GM21526 (cell line): ENCODE measurements at regions not wholly inside any gene's neighbourhood (a gene's known extent, or its start where the extent isn't known, plus 50 kb on each side); places are given as distances from the start of the nearest gene placed in this dataset.
"Not testable (repeated sequence)": the region's sequence is repeated elsewhere in the genome, so short reads cannot be mapped to it uniquely, and the experiment has no call there.

Experiments used
- ATAC-seq: cut with Tn5 transposase; IDR thresholded peaks from one replicate; pipeline ENCODE4 v1.9.1; 2021; ENCODE audit warnings: moderate library complexity; ENCODE audit not compliant: unreplicated experiment, low FRiP score

GRCh38 chr15:69595009-69595791 lies 142.6 kb downstream of the RPLP1 start:
- ATAC-seq, result no peak

- ATAC-seq, result no peak
Measured at GRCh38 chr15:69597061-69597592, 144.5 kb downstream of the RPLP1 start.

- ATAC-seq, result no peak
Measured at GRCh38 chr15:69599271-69599670, 146.7 kb downstream of the RPLP1 start.

- no peak for ATAC-seq
Measured at GRCh38 chr15:69600556-69601085, 148.0 kb downstream of the RPLP1 start.

DNA sequence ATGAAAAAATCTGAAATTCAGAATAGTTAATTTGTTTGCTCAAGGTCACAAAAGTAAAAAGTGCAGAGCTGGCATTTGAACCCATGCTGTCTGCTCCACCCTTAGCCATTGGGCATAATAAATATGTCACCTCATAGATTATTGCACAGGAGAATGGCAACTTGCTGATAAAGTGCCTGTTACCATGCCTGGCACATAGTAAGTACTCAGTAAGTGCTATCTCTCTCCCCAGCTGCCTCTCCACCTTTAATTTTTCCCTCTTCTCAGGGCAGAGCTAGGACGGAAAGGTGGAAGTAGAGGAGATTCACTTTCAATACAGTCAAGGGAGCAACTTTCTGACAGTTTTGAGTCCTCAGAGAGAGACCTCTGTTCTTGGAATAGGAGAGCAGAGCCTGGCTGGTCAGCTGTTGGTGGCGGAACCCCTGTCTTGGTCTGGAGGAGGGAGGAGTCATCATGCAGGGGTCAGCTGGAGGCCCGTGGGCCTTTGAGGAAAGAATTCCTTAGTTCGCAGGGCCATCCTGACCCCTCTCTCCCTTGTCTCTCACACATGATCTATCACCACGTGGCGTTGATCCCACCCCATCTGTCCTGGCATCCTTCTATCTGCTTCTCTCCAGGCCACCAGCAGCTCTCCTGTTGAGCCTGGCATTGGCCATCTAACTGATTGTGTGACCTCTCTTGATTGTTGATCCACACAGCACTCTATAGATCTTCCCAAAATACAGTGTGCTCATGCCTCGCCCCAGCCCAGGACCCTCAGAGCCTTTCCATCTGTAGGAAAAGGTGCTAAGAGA lies 149.3 kb downstream of the RPLP1 start:
- ATAC-seq, result no peak

- no peak for ATAC-seq
Measured at GRCh38 chr15:69602921-69603320, 150.3 kb downstream of the RPLP1 start.

GRCh38 chr15:69603369-69604071 lies 150.9 kb downstream of the RPLP1 start:
- ATAC-seq, result no peak

DNA sequence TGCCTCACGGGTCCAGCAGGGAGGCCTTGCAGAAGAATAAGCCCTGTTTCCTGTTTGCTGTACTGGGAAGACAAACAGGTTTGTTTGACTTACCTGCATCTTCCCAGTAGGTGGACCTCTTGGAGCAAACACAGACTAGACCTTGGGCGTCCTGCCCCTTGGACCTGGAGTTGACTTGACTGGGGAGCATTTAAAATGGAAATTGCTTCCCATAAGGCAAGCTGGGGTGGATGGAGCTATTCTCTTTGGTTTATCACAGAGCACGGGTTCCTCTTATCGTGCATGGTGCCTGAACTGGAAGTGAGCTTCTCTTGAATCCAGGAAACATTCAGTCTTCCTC lies 151.4 kb downstream of the RPLP1 start:
- ATAC-seq, result no peak

DNA sequence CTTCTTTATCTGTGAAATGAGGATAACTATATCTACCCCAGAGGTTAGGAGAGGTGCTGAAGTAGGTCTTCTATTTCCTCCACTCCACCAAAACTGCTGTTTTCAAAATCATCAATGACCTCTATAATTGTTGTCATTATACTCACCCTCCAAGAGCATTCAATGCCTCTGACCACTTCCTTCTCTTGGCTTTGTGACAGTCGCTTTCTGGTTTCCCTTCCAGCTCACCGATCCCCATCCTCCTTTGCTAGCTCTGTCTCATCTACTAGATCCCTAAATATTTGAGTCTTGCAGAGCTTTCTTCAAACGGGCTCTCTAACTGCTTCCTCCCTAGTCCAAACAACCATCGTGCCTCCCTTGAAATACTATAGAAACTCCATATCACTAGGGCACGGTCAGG lies 153.5 kb downstream of the RPLP1 start:
- ATAC-seq, result no peak

DNA sequence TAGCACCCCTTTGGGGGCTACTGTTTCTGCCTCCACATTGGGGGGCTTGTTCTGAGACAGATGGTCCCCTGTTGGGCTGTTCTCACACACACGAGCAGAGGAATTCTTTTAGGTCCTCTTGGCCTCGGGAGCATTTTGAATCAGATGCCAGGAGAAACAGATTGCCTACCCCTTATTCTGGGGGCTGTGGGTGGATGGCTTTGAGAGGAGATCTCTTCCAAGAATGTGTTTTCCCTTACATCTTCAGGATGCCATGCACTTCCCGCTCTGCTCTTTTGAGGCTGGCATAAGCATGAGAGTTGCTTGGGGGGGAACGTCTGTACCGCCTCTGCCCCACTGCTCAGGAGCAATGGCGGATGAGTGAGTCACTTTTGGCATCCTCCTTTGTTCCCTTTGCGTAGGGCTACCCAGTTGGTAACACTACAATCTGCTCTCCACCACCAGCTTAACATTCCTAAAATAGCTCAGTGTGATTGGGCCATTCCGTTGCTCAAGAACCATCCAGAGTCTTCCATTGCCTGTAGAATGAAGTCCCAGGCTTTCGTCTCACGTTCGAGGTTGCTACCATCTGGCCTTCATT lies 154.4 kb downstream of the RPLP1 start:
- ATAC-seq, result no peak

DNA sequence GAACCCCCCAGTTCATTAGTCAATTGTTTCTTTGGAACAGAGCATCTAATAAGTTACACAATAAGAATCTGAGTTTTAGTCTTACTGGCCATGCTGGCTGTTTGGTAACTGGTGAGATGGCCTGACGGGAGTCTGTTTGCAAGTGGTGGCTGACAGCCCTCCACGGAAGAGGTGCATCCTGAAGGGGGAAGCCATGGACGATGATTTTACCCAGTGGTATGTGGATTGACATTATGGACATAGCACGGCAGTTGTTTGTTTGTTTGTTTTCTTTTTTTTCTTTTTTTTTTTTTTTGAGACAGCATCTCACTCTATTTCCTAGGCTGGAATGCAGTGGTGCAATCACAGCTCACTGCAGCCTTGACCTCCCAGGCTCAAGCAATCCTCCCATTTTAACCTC lies 156.0 kb downstream of the RPLP1 start:
- no peak for ATAC-seq

DNA sequence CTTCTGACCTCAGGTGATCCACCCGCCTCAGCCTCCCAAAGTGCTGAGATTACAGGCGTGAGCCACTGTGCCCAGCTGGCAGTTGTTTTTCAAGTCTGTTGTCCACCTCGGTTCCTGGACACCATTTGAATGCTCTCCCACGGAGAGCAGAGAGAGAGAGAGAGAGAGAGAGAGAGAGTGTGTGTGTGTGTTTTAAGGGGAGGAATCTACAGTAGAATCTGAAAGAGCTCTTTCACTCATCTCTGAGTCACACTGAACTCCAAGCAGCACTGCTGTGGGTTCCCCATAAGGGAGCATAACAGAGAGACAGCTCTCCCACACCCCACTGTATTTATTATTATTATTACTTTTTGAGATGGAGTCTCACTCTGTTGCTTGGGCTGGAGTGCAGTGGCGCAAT lies 156.6 kb downstream of the RPLP1 start:
- no peak for ATAC-seq

- ATAC-seq, result no peak
Measured at GRCh38 chr15:69609776-69610175, 157.2 kb downstream of the RPLP1 start.

- no peak for ATAC-seq
Measured at GRCh38 chr15:69610277-69610676, 157.7 kb downstream of the RPLP1 start.

DNA sequence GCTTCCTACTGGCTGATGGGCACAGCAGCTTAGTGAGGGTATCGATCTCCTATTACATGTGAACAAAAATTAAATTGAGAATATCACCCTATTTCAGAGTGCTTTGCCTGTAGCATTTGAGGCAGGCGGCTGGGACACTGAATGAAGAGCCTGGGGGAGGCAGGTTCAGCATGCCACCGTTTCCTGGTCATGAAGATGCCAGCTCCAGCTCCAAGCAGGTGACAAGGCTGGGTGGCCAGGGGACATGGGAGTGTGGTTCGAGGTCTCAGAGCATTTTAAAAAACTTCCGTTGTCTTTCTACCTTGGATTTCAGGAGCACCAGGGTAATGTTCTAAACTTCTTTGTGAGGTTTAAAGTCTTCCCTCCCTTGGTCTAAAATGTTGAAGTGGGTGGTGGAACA lies 158.2 kb downstream of the RPLP1 start:
- no peak for ATAC-seq

GRCh38 chr15:69612112-69612511 lies 159.5 kb downstream of the RPLP1 start:
- ATAC-seq, result no peak

- ATAC-seq, result no peak
Measured at GRCh38 chr15:69613182-69613581, 160.6 kb downstream of the RPLP1 start.

DNA sequence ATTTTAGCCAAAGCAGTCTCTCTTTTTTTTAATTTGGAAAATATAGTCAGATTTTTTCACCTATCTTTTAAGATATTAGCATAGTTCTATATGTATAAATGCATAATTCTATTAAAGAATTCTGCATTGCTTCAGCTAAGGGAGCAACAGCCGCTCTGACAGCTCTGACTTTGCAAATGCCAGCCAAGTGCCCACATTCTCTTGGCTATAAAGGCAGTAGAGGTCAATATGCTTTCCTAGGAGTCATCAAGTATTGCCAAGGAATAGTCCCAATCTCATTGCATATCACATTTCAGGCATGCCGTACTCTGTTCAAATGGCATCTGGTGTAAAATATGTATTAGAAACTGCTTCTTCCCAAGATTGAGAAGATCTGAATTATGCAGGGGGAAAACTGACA lies 161.4 kb downstream of the RPLP1 start:
- no peak for ATAC-seq

- ATAC-seq, result no peak
Measured at GRCh38 chr15:69615736-69616135, 163.1 kb downstream of the RPLP1 start.

DNA sequence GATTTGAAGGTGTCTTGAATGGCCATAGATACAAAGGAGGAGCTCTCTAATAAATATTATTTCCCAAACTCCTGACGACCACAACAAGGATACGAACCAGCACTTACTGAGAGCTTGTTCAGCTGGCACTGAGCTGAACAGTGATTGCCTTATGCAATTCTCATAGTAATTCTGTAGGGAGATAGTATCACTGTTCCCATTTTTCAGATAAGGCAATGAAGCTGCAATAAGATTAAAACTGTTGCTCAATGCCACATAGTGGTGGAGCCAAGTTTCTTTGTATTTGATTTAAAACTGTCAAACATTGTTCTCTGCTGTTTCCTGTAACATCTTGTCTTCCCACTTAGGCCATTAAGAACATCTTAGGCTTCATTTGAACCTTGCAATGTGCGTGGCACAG lies 163.9 kb downstream of the RPLP1 start:
- ATAC-seq, result no peak

DNA sequence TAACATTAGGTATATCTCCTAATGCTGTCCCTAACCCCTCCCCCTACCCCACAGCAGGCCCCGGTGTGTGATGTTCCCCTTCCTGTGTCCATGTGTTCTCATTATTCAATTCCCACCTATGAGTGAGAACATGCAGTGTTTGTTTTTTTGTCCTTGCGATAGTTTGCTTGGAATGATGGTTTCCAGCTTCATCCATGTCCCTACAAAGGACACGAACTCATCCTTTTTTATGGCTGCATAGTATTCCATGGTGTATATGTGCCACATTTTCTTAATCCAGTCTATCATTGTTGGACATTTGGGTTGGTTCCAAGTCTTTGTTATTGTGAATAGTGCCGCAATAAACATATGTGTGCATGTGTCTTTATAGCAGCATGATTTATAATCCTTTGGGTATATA lies 164.5 kb downstream of the RPLP1 start:
- ATAC-seq, result not testable (repeated sequence)
